ENCODE measurements at regions not wholly inside any gene's neighbourhood (a gene's known extent, or its start where the extent isn't known, plus 50 kb on each side); places are given as distances from the start of the nearest gene placed in this dataset.

DNA sequence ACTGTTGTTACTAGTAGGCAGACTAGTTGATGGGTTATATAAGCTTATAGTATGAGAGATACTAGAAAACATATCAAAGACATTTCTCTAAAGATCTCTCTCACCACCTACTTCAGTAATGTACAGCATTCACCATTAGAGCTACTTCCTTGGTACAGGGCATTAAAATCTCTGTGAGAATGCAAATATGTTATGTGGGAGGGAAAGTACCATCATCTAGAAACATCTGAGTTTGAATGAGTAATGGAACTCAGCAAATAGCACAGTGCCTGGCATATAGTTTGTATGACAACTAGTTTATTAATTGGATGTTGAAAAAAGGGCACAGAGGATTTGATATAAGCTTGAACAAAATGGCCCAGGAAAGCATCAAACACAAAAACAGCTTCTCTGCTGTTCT, 211.1 kb downstream of the GLUD2 start:
- FAIRE-seq, result no peak
- Histone ChIP-seq H4K20me1 (ENCODE audit: control insufficient read depth, extremely low read depth, insufficient read depth, low read length) (no peaks in the 10 kb centered on the region), H3K79me2 (ENCODE audit: control insufficient read depth, insufficient read depth, low read length) (no peaks in the 10 kb centered on the region), H3K4me2 (ENCODE audit: control insufficient read depth, extremely low read depth, insufficient read depth, low read depth, low read length) (no peak overlapping the region), H3K36me3 (ENCODE audit: control insufficient read depth in 2 of 2, extremely low read depth in 1 of 2, insufficient read depth in 2 of 2, low read length in 2 of 2) (no peaks in the 10 kb centered on the region), H3K9me1 (ENCODE audit: control insufficient read depth, extremely low read depth, insufficient read depth, low read length) (no peaks in the 10 kb centered on the region), H3K9ac (ENCODE audit: control insufficient read depth, extremely low read depth, insufficient read depth, low read length) (no peak overlapping the region), H3K27ac (ENCODE audit: control insufficient read depth, insufficient read depth, low read length) (no peak overlapping the region), H2AFZ (ENCODE audit: control insufficient read depth, low read length) (no peak overlapping the region), H3K27me3 (ENCODE audit: control insufficient read depth, extremely low read depth, insufficient read depth, low read length) (no peaks in the 10 kb centered on the region), H3K4me3 (ENCODE audit: control insufficient read depth in 2 of 3, extremely low read depth in 1 of 3, insufficient read depth in 2 of 3, low read depth in 1 of 3, low read length in 3 of 3) (no peak overlapping the region), H3K9me3 (ENCODE audit: control insufficient read depth, low read depth, low read length) (no peaks in the 10 kb centered on the region), H3K4me1 (ENCODE audit: control insufficient read depth, extremely low read depth, insufficient read depth, low read length) (no peaks in the 10 kb centered on the region)
- dilution Hi-C loops (cut with MboI; ENCODE audit: extremely low pct_ligation_motif_present, low sequenced_read_pairs), result no loop called here
- DNase-seq (ENCODE audit: low read depth, low spot score), result no peak
- TF ChIP-seq, protein P1, sequence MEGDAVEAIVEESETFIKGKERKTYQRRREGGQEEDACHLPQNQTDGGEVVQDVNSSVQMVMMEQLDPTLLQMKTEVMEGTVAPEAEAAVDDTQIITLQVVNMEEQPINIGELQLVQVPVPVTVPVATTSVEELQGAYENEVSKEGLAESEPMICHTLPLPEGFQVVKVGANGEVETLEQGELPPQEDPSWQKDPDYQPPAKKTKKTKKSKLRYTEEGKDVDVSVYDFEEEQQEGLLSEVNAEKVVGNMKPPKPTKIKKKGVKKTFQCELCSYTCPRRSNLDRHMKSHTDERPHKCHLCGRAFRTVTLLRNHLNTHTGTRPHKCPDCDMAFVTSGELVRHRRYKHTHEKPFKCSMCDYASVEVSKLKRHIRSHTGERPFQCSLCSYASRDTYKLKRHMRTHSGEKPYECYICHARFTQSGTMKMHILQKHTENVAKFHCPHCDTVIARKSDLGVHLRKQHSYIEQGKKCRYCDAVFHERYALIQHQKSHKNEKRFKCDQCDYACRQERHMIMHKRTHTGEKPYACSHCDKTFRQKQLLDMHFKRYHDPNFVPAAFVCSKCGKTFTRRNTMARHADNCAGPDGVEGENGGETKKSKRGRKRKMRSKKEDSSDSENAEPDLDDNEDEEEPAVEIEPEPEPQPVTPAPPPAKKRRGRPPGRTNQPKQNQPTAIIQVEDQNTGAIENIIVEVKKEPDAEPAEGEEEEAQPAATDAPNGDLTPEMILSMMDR (optimal IDR thresholded peaks at IDR 0.05 in 1 of 3, IDR thresholded peaks at IDR 0.05 in 1 of 3, conservative IDR thresholded peaks at IDR 0.05 in 1 of 3; ENCODE audit: extremely low read depth in 1 of 3, insufficient read depth in 2 of 3, low read length in 3 of 3), result no peak
- no peak for TF ChIP-seq EZH2 (IDR thresholded peaks at IDR 0.05; ENCODE audit: low read length)

DNA sequence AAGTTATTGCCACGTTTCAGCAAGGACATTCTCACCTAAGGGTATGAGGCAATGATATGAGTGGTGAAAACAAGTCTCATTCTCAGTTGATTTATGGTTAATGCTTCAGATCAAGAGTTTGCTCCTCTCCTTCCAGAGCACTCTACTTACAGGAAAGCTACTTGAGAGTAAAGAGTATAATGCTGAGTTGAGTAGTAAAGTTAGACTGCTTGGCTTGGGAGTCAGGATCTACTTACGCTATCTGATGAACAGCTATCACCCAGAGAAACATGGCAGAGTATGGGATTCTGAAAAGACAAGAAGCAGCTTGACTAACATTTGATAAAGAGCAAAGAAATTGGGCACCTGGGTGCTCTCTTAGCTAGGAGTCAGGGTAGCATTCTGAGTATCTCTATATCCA, 211.8 kb downstream of the GLUD2 start:
- Histone ChIP-seq H3K9ac (ENCODE audit: control insufficient read depth, extremely low read depth, insufficient read depth, low read length) (no peak overlapping the region), H2AFZ (ENCODE audit: control insufficient read depth, low read length) (no peak overlapping the region), H3K4me1 (ENCODE audit: control insufficient read depth, extremely low read depth, insufficient read depth, low read length) (no peaks in the 10 kb centered on the region), H3K4me2 (ENCODE audit: control insufficient read depth, extremely low read depth, insufficient read depth, low read depth, low read length) (no peak overlapping the region), H3K36me3 (ENCODE audit: control insufficient read depth in 2 of 2, extremely low read depth in 1 of 2, insufficient read depth in 2 of 2, low read length in 2 of 2) (no peaks in the 10 kb centered on the region), H3K9me3 (ENCODE audit: control insufficient read depth, low read depth, low read length) (no peaks in the 10 kb centered on the region), H3K4me3 (ENCODE audit: control insufficient read depth in 2 of 3, extremely low read depth in 1 of 3, insufficient read depth in 2 of 3, low read depth in 1 of 3, low read length in 3 of 3) (no peak overlapping the region), H3K9me1 (ENCODE audit: control insufficient read depth, extremely low read depth, insufficient read depth, low read length) (no peaks in the 10 kb centered on the region), H3K27ac (ENCODE audit: control insufficient read depth, insufficient read depth, low read length) (no peak overlapping the region), H3K27me3 (ENCODE audit: control insufficient read depth, extremely low read depth, insufficient read depth, low read length) (no peaks in the 10 kb centered on the region), H3K79me2 (ENCODE audit: control insufficient read depth, insufficient read depth, low read length) (no peaks in the 10 kb centered on the region), H4K20me1 (ENCODE audit: control insufficient read depth, extremely low read depth, insufficient read depth, low read length) (no peaks in the 10 kb centered on the region)
- DNase-seq (ENCODE audit: low read depth, low spot score) (no peak), FAIRE-seq (no peak)
- dilution Hi-C loops (cut with MboI; ENCODE audit: extremely low pct_ligation_motif_present, low sequenced_read_pairs), result no loop called here
- no peak for TF ChIP-seq EZH2 (IDR thresholded peaks at IDR 0.05; ENCODE audit: low read length)
- TF ChIP-seq, protein P1 (optimal IDR thresholded peaks at IDR 0.05 in 1 of 3, IDR thresholded peaks at IDR 0.05 in 1 of 3, conservative IDR thresholded peaks at IDR 0.05 in 1 of 3; ENCODE audit: extremely low read depth in 1 of 3, insufficient read depth in 2 of 3, low read length in 3 of 3), result no peak

Data from keratinocyte (primary cell).